Body of pancreas (tissue), 4 donors: ENCODE measurements at regions not wholly inside any gene's neighbourhood (a gene's known extent, or its start where the extent isn't known, plus 50 kb on each side); places are given as distances from the start of the nearest gene placed in this dataset.

ENCODE experiments used
- CTCF ChIP-seq, 7 experiments: fragments of 450-650 bp in 4 of 7; fragments of 200-600 bp in 3 of 7; sonication (generic) in 3 of 7; IDR thresholded peaks; one replicate each; pipeline ENCODE4 v1.5.1; 2016 to 2019; ENCODE audit warnings: antibody characterized with exemption in 7 of 7
- POLR2A ChIP-seq, 3 donors: fragments of 450-650 bp; IDR thresholded peaks; one replicate each; pipeline ENCODE4 v1.6.1; 2016; ENCODE audit warnings: antibody characterized with exemption in 3 of 3, mild to moderate bottlenecking in 2 of 3

DNA sequence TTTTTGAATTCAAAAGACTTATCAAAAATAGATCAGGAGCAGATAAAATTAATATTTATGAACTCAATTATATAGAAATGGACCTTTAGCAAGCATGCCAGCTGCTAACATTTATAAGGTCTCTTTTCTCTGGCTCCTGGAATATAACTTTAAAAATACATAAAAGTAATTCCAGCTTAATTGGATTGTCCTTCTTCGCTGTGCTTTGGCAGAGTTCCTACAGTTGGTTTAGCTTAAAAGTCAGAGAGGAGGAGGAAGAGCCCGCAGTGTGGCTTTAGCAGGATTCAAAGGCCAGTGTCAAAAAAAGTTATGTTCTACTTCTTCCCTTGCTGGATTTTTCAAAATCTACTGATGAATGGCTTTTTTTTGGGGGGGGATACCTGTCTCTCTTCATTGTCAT, 1484.9 kb upstream of the TMEM132C start:
- no peak for TF ChIP-seq POLR2A (IDR thresholded peaks at IDR 0.05)
- no peak for TF ChIP-seq CTCF (IDR thresholded peaks at IDR 0.05)
